Gastrocnemius medialis (tissue), 4 donors: ENCODE measurements at regions not wholly inside any gene's neighbourhood (a gene's known extent, or its start where the extent isn't known, plus 50 kb on each side); places are given as distances from the start of the nearest gene placed in this dataset.

Experiments
- ATAC-seq, 2 donors: fragments of 150-250 bp; one replicate each; pipeline ENCODE4 v1.9.1; 2016
- DNase-seq, 2 donors: peaks; one replicate each; pipeline ENCODE4 v3.0.0-alpha.2; 2019
- H3K27ac ChIP-seq, 4 donors: fragments of 200-600 bp; sonication (generic); 1 replicate in 1 of 4; 2 replicates in 3 of 4; pipeline ENCODE4 v1.5.1; 2016 to 2018; ENCODE audit warnings: mild to moderate bottlenecking in 2 of 4, moderate library complexity in 1 of 4
- H3K27me3 ChIP-seq, 3 donors: fragments of 200-600 bp; sonication (generic) in 2 of 3; 1 replicate in 1 of 3; 2 replicates in 2 of 3; pipeline versions ENCODE4 v1.5.1 to v1.6.0; 2016 to 2019; ENCODE audit warnings: mild to moderate bottlenecking in 1 of 3, moderate library complexity in 1 of 3
- H3K36me3 ChIP-seq, 2 donors: fragments of 200-600 bp; sonication (generic) in 1 of 2; one replicate each; pipeline ENCODE4 v1.5.1; 2017 to 2018
- H3K4me1 ChIP-seq, 2 donors: fragments of 200-600 bp; sonication (generic) in 1 of 2; one replicate each; pipeline ENCODE4 v1.5.1; 2016 to 2017; ENCODE audit warnings: mild to moderate bottlenecking in 2 of 2
- H3K4me3 ChIP-seq, 4 donors: fragments of 200-600 bp; sonication (generic) in 3 of 4; 1 replicate in 1 of 4; 2 replicates in 3 of 4; pipeline ENCODE4 v1.5.1; 2016 to 2019; ENCODE audit warnings: mild to moderate bottlenecking in 2 of 4
- H3K9me3 ChIP-seq, 3 donors: fragments of 200-600 bp; sonication (generic) in 2 of 3; 1 replicate in 1 of 3; 2 replicates in 2 of 3; pipeline ENCODE4 v1.5.1; 2016 to 2019
- CTCF ChIP-seq, 5 experiments: fragments of 450-650 bp in 3 of 5; fragments of 200-600 bp in 2 of 5; sonication (generic) in 2 of 5; IDR thresholded peaks in 4 of 5; conservative IDR thresholded peaks in 1 of 5; 1 replicate in 4 of 5; 2 replicates in 1 of 5; pipeline ENCODE4 v1.5.1; 2016 to 2019; ENCODE audit warnings: antibody characterized with exemption in 5 of 5, mild to moderate bottlenecking in 3 of 5, moderate library complexity in 3 of 5
- POLR2A ChIP-seq, 2 donors: fragments of 450-650 bp; IDR thresholded peaks; one replicate each; pipeline ENCODE4 v1.6.1; 2017; ENCODE audit warnings: antibody characterized with exemption in 2 of 2, mild to moderate bottlenecking in 2 of 2, moderate library complexity in 2 of 2
- in situ Hi-C, 4 donors: fragments of 200-750 bp; cut with MboI; loops; one replicate each; pipeline versions ENCODE4 v1.15.0 to v1.8.0; 2017; ENCODE audit warnings: low sequenced_read_pairs in 4 of 4
- intact Hi-C: fragments of 100-400 bp; cut with DNase I; formaldehyde crosslinking; loops from one replicate; pipeline ENCODE4 v1.15.1; 2023; ENCODE audit warnings: low total_unique reads

- no peak for DNase-seq
- intact Hi-C loops: no loop called here
- H3K27ac ChIP-seq: no peak overlapping the region
- H3K4me3 ChIP-seq: no peak overlapping the region
- in situ Hi-C loops: no loop called here
- no peak for ATAC-seq
- no peaks in the 10 kb centered on the region for H3K4me1 ChIP-seq
- no peaks in the 10 kb centered on the region for H3K9me3 ChIP-seq
- H3K27me3 ChIP-seq: no peaks in the 10 kb centered on the region
- no peak for TF ChIP-seq CTCF (IDR thresholded peaks at IDR 0.05 in 4 of 5, conservative IDR thresholded peaks at IDR 0.05 in 1 of 5)
- TF ChIP-seq POLR2A (IDR thresholded peaks at IDR 0.05): no peak
- H3K36me3 ChIP-seq: no peaks in the 10 kb centered on the region
Observed at GRCh38 chr2:4684921-4685320, 981.5 kb downstream of the DCDC2C start.

- DNase-seq (no peak), ATAC-seq (no peak)
- intact Hi-C loops (no loop called here), in situ Hi-C loops (no loop called here)
- Histone ChIP-seq H3K9me3 (no peaks in the 10 kb centered on the region), H3K4me3 (no peak overlapping the region), H3K27ac (no peak overlapping the region), H3K4me1 (no peaks in the 10 kb centered on the region), H3K27me3 (no peaks in the 10 kb centered on the region), H3K36me3 (no peaks in the 10 kb centered on the region)
- TF ChIP-seq CTCF (IDR thresholded peaks at IDR 0.05 in 4 of 5, conservative IDR thresholded peaks at IDR 0.05 in 1 of 5): no peak
- no peak for TF ChIP-seq POLR2A (IDR thresholded peaks at IDR 0.05)
Observed at GRCh38 chr2:4690913-4691312, 987.5 kb downstream of the DCDC2C start.

DNA sequence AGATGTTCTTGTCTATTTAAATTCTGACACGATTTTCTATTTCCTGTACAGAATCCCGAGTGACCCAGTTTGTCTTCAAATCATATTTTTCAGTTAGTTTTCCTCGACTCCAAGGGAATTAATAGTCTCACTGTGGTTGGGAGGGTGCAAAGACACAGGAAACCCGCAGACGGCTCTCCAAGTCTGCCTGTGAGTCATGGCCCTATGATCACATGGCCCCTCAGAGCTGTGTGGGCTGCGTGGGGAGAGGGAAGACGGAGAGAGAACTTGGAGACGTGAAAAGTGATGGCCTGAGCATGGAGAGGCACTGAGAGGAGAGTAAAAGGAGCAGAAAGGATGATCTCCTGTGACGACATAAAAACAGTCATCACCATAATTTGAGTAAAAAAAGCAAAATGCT lies 989.9 kb downstream of the DCDC2C start:
- in situ Hi-C loops: no loop called here
- no peak for ATAC-seq
- TF ChIP-seq POLR2A (IDR thresholded peaks at IDR 0.05): no peak
- no peak for TF ChIP-seq CTCF (IDR thresholded peaks at IDR 0.05 in 4 of 5, conservative IDR thresholded peaks at IDR 0.05 in 1 of 5)
- intact Hi-C loops: no loop called here
- Histone ChIP-seq H3K36me3 (no peaks in the 10 kb centered on the region), H3K4me1 (no peaks in the 10 kb centered on the region), H3K27me3 (no peaks in the 10 kb centered on the region), H3K9me3 (no peaks in the 10 kb centered on the region), H3K4me3 (no peak overlapping the region), H3K27ac (no peak overlapping the region)
- DNase-seq: no peak

- Histone ChIP-seq H3K27me3 (no peaks in the 10 kb centered on the region), H3K9me3 (no peaks in the 10 kb centered on the region), H3K4me1 (no peaks in the 10 kb centered on the region), H3K4me3 (no peak overlapping the region), H3K36me3 (no peaks in the 10 kb centered on the region), H3K27ac (no peak overlapping the region)
- in situ Hi-C loops: no loop called here
- TF ChIP-seq POLR2A (IDR thresholded peaks at IDR 0.05) (no peak), CTCF (IDR thresholded peaks at IDR 0.05 in 4 of 5, conservative IDR thresholded peaks at IDR 0.05 in 1 of 5) (no peak)
- no peak for ATAC-seq
- intact Hi-C loops: no loop called here
- DNase-seq: no peak
Observed at GRCh38 chr2:4695281-4695861, 992.0 kb downstream of the DCDC2C start.

DNA sequence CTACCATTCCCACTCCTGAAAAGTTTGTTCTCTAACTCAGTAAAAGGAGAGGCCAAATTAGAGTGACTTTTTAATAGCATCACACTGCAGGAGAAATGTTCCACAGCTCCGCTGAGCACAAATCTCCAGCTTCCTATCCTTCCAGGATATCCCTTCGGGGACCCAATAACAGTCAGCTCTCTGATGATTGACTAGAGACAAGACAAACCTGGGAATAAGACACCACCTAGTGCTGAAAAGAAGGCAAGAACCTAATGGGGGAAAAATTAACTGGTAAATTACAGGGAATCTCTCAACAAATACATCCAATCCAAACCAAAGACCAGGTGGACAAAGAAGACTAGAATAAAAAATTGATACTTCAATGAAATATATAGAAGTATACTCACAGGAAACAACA lies 977.1 kb upstream of the SOX11 start:
- no peak for ATAC-seq
- TF ChIP-seq CTCF (IDR thresholded peaks at IDR 0.05 in 4 of 5, conservative IDR thresholded peaks at IDR 0.05 in 1 of 5): no peak
- TF ChIP-seq POLR2A (IDR thresholded peaks at IDR 0.05): no peak
- in situ Hi-C loops: no loop called here
- intact Hi-C loops: no loop called here
- Histone ChIP-seq H3K9me3 (no peaks in the 10 kb centered on the region), H3K4me1 (no peaks in the 10 kb centered on the region), H3K27me3 (no peaks in the 10 kb centered on the region), H3K36me3 (no peaks in the 10 kb centered on the region), H3K4me3 (no peak overlapping the region), H3K27ac (no peak overlapping the region)
- no peak for DNase-seq
